GF-D8 (cell line): ENCODE measurements at regions not wholly inside any gene's neighbourhood (a gene's known extent, or its start where the extent isn't known, plus 50 kb on each side); places are given as distances from the start of the nearest gene placed in this dataset.

Experiments used
- DNase-seq: peaks from one replicate; lab custom pipeline; 2025; lab: John Stamatoyannopoulos, UW

DNA sequence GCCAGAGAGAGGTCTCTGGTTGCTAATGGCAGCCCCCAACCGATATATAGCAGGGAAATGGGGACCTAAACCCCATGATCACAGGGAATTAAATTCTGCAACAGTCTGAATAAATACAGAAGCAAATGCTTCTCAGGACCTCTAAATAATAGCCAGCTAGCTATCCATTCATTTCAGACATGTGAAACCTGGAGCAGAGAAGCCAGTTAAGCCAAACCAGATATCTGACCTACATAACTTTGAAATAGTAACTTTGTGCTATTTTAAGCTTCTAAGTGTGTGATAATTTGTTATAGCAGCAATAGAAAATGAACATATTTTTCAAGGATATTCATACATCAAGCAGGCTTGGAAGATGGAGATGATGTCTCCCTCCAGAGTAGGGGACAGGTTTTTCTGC is 1062.9 kb upstream of the CADM2 start:
- DNase-seq = no peak

DNA sequence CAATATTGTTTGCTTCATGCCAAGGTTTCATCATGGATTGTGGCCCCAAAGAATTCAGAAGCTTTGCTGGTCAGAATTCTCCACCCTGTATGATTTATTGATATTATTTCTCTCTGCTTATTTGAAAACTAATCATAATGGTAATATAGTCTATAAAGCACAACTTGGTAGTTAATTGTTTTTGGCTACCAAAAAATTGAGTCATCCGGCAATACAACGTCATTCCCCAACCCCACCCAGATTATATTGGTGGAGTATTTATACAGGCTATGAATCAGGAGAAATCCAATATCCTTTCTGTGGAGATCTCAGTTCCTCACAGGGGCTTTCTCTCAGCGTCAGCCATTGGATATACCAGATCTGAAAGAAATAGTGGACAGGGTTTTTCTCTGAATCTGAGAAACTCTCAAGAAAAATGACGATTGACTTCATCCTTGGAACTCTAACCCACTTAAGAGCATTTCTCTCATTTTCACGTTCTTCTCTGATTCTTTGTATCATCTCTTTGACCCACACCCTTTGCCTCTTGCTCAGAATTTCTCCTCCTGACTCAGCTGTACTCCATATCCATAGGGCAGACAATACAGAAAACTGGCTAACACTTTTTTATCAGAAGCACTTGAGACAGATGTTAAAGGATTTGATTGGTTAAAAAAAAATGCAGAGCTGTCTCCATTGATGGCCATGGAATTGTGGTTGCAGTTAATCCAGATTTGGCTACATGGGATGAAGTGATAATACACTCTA is 1055.8 kb upstream of the CADM2 start:
- DNase-seq = no peak

GRCh38 chr3:83913381-83913780 is 1045.4 kb upstream of the CADM2 start:
- DNase-seq = no peak

DNA sequence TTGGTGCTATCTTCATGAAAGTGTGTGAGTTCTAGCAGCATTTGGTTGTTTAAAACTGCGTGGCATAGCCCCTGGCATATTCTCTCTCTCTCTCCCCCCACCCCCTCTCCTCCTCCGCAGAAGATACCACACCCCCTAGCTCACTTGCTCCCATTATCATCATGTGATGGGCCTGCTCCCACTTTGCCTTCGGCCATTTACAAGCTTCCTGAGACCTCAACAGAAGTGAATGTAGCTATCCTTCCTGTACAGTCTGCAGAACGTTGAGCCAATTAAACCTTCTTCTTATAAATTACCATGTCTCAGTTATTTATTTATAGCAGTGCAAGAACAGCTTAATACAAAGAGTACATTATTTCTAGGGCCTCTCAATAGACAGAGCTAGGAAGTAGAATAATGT is 1032.5 kb upstream of the CADM2 start:
- no peak for DNase-seq

GRCh38 chr3:83928391-83928790 is 1030.4 kb upstream of the CADM2 start:
- DNase-seq = peak; percentile 8

DNA sequence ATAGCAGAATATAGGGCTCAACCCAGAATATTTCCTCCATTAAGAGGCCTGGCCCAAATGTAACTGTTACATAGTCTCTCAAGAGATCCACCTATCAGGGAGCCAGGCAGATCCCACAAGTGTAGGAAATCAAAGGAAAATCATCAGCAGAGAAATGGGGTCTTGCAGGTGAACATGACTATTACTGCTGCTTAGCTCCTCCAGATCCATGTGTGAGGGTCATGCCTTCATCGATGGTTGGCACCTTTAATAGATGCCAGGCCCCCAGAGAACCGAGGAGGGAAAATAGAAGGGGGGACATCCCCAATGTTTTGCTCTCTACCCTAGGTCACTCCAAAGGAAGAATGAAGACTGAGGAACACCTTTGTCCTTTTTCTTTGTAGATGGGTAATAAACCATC is 1029.9 kb upstream of the CADM2 start:
- DNase-seq = no peak

DNA sequence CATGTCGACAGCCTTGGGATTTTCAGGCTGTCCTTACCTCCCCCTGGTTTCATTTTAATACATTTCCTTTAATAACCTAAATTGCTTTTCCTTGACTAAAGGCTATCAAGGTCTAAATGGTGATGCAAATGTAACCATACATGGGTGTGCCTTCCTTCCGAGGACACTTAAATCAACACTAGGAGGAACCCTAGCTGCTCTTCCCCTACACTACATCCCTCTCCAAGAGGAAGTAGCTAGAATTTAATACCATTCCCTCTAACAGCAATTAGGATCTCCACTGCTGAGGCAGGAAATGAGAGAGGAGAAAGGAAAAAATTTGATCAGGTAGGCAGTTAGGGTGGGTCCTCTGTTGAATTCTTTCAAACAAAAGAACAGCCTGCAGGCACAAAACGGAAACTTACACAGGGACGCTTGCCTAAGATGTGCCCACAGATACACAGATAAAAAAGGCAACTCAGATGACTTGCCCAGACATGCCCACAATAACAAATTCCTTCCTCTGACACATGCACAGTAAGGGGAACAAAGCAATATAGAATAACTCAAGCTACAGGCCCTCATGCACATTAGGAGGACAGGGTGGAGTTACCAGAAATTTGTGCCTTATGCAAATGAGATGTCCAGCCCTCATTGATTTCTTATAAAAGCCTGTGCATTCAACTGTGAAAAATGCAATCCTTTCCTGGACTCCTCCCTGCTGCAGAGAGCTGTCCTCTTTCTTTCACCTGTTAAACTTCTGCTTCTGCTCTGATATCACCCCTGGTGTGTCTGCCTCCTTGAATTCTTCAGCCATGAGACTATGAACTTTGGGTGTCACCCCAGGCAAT is 1024.4 kb upstream of the CADM2 start:
- DNase-seq = peak; percentile 78

DNA sequence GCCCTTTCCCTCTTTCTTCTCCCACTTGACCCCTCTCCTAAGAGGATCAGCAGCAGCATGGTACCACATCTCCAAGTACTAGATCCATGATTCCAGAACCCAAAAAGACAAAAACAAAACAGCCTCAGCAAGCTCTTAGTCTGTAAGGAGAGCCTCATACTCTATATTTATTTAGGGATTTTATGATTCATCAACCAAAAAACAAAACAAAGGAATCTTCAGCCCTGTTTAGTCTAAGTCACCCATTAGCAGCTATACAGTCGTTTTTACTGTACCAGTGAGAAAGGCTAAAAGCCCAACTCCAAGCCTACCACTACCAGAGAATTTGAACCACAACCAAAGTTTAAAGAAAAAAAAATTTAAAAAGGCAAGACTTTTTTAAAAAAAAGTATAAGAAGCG is 1020.3 kb upstream of the CADM2 start:
- DNase-seq = no peak

GRCh38 chr3:83941990-83942745 is 1016.6 kb upstream of the CADM2 start:
- DNase-seq = no peak

GRCh38 chr3:83946049-83946448 is 1012.7 kb upstream of the CADM2 start:
- DNase-seq = no peak

- peak; percentile 6 for DNase-seq
These were observed 1012.2 kb upstream of the CADM2 start for GRCh38 chr3:83946554-83946953.

GRCh38 chr3:83948771-83949170 is 1010.0 kb upstream of the CADM2 start:
- no peak for DNase-seq

GRCh38 chr3:83953417-83954089 is 1005.2 kb upstream of the CADM2 start:
- DNase-seq = no peak

- DNase-seq = no peak
These were observed 1002.4 kb upstream of the CADM2 start for GRCh38 chr3:83956431-83956830.

GRCh38 chr3:83968356-83968755 is 990.4 kb upstream of the CADM2 start:
- no peak for DNase-seq

DNA sequence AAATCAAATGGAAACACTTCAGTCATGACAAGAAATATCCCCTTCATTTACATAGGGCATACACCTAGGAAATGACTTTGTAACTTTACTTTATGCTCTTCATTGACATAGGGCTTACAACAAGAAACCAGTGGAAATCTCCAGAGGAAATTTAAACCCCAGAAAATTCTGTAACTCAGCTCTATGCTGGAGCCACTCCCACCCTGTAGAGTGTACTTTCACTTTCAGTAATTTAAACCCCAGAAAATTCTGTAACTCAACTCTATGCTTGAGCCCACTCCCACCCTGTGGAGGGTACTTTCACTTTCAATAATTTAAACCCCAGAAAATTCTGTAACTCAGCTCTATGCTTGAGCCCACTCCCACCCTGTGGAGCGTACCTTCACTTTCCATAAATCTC is 987.1 kb upstream of the CADM2 start:
- DNase-seq = no peak

- DNase-seq = no peak
These were observed 950.2 kb upstream of the CADM2 start for GRCh38 chr3:84008623-84009022.

GRCh38 chr3:84023842-84024241 is 934.9 kb upstream of the CADM2 start:
- no peak for DNase-seq

DNA sequence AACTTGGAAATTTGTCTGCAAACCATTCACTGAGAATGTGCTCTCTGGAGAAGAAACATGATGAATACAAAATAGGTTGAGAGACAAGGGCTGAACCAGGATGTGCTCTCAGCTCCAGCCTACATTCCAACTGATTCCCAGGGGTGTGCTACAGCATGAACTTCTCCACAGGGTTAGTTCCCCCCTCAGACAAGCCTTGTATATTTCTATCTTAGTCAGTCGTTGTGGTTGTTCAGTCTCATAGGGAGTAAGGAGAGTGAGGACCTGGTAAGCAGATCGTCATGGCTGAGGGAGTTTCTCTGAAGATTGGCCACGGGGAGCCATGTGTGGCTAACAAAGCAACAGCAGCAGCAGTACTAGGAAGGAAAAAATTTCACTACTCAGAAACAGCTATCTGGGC is 919.7 kb upstream of the CADM2 start:
- no peak for DNase-seq

- DNase-seq = no peak
These were observed 916.2 kb upstream of the CADM2 start for GRCh38 chr3:84042399-84043106.

- no peak for DNase-seq
These were observed 891.9 kb upstream of the CADM2 start for GRCh38 chr3:84066915-84067314.

DNA sequence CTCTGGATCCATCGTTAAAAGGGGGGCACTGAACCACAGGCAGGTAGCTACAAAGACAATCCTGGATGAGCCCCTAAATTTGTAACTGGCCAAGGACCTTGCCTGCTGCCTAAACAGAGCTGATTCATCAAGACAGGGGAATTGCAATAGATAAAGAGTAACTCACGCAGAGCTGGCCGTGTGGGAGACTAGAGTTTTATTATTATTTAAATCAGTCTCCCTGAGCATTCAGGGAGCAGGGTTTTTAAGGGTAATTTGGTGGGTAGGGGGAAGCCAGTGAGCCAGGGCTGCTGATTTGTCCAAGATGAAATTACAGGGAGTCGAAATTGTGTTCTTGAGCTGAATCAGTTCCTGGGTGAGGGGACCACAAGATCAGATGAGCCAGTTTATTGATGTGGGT is 885.1 kb upstream of the CADM2 start:
- DNase-seq = no peak
